AG04450 (cell line): ENCODE measurements at regions not wholly inside any gene's neighbourhood (a gene's known extent, or its start where the extent isn't known, plus 50 kb on each side); places are given as distances from the start of the nearest gene placed in this dataset.

Experiments
- CTCF ChIA-PET: fragments of 300-600, 350-600 bp; formaldehyde crosslinking; extraction: SDS; loops from one replicate; lab custom pipeline; 2022; ENCODE audit warnings: antibody characterized with exemption, inconsistent platforms; lab: Charles Lee
- POLR2A ChIA-PET: fragments of 350-600 bp; formaldehyde crosslinking; extraction: SDS; loops from one replicate; lab custom pipeline; 2021; ENCODE audit warnings: antibody characterized with exemption, inconsistent platforms; lab: Yijun Ruan, JAX
- DNase-seq: peaks from one replicate; pipeline ENCODE4 v3.0.0-alpha.2; 2011; ENCODE audit warnings: low read depth, low spot score
- H3K27ac ChIP-seq: one replicate; pipeline ENCODE4 v1.5.1; 2012; ENCODE audit warnings: low read depth, low read length, control low read depth
- H3K27me3 ChIP-seq: one replicate; pipeline ENCODE4 v1.6.0; 2012; ENCODE audit warnings: low read length; ENCODE audit not compliant: control insufficient read depth, insufficient read depth
- H3K4me3 ChIP-seq: 2 replicates; pipeline ENCODE4 v1.5.1; 2011; ENCODE audit warnings: mild to moderate bottlenecking, low read depth, low read length, control low read depth
- H3K9me3 ChIP-seq: 2 replicates; pipeline ENCODE4 v1.5.1; 2012; ENCODE audit warnings: low read length; ENCODE audit not compliant: control insufficient read depth, insufficient read depth
- CTCF ChIP-seq: IDR thresholded peaks from 2 replicates; pipeline ENCODE4 v1.5.1; 2011; ENCODE audit warnings: low read depth, low read length, control low read depth, inconsistent platforms

- CTCF ChIA-PET, result no interaction called here
- Histone ChIP-seq H3K27ac (no peak overlapping the region), H3K27me3 (no peaks in the 10 kb centered on the region), H3K9me3 (no peaks in the 10 kb centered on the region), H3K4me3 (no peak overlapping the region)
- TF ChIP-seq CTCF, result no peak
- DNase-seq, result no peak
- POLR2A ChIA-PET, result no interaction called here
Observed at GRCh38 chr1:222373216-222373615, 174.7 kb downstream of the HHIPL2 start.

GRCh38 chr1:222372221-222372620 lies 175.7 kb downstream of the HHIPL2 start:
- H3K27me3 ChIP-seq, result no peaks in the 10 kb centered on the region
- DNase-seq, result no peak
- H3K9me3 ChIP-seq, result no peaks in the 10 kb centered on the region
- H3K27ac ChIP-seq, result peak overlapping the region; percentile 99
- TF ChIP-seq CTCF, result no peak
- ChIA-PET CTCF (interaction anchor here (1.5 kb wide), 1 partner anchor 83 kb away, joined by 8 read pairs; no protein-coding TSS in a partner anchor), POLR2A (interaction anchor here (2.7 kb wide), 1 partner anchor 41 kb away, joined by 17 read pairs; no protein-coding TSS in a partner anchor)
- no peak overlapping the region for H3K4me3 ChIP-seq

- Histone ChIP-seq H3K27me3 (no peaks in the 10 kb centered on the region), H3K4me3 (peak overlapping the region; percentile 25), H3K27ac (peak overlapping the region; percentile 99), H3K9me3 (no peaks in the 10 kb centered on the region)
- no peak for TF ChIP-seq CTCF
- ChIA-PET POLR2A (interaction anchor here (0.8 to 2.7 kb wide), 5 partner anchors 32 to 629 kb away, joined by 4 to 17 read pairs (median 7); partner anchors contain the start of gene DUSP10), CTCF (interaction anchor here (1.5 kb wide), 1 partner anchor 84 kb away, joined by 8 read pairs; no protein-coding TSS in a partner anchor)
- DNase-seq, result peak; percentile 96
Observed at GRCh38 chr1:222370913-222371675, 176.8 kb downstream of the HHIPL2 start.

- peak overlapping the region; percentile 99 for H3K27ac ChIP-seq
- peak; percentile 83 for DNase-seq
- POLR2A ChIA-PET, result interaction anchor here (0.8 to 2.7 kb wide), 4 partner anchors 31 to 87 kb away, joined by 4 to 17 read pairs (median 8); no protein-coding TSS in a partner anchor
Observed at GRCh38 chr1:222370081-222370912, 177.6 kb downstream of the HHIPL2 start.

More at GRCh38 chr1:222370081-222370912, 177.6 kb downstream of the HHIPL2 start:
- H3K9me3 ChIP-seq, result no peaks in the 10 kb centered on the region
- no peak overlapping the region for H3K4me3 ChIP-seq
- CTCF ChIA-PET, result interaction anchor here (0.5 kb wide), 1 partner anchor 514 kb away, joined by 3 read pairs; no protein-coding TSS in a partner anchor
- no peak for TF ChIP-seq CTCF
- H3K27me3 ChIP-seq, result no peaks in the 10 kb centered on the region
